ENCODE measurements at regions not wholly inside any gene's neighbourhood (a gene's known extent, or its start where the extent isn't known, plus 50 kb on each side); places are given as distances from the start of the nearest gene placed in this dataset.

DNA sequence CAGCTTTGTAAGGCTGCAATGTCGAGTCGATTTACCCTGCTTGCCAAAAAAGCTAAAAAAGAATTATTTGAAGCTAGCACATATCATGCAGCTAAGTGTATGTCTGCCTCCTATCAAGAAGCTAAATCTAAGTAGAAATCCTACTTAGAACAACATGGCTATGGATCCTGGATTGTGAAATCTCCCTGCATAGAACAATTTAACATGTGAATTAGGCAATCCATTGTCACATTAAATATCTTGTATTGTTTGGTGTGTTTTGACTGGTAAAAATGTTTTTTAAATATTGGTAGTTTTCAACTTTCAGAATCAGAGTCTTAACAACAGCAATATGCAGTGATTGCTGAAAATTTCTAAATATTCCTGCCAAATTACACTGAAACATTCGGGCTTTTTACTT lies 73.3 kb downstream of the SKIDA1 start:
- Histone ChIP-seq H3K4me3 (replicated peaks in 1 of 4; ENCODE audit: control extremely low read depth in 1 of 4, insufficient read depth in 1 of 4, low read depth in 3 of 4, low read length in 4 of 4) (no peak overlapping the region), H3K9me3 (ENCODE audit: control insufficient read depth, insufficient read depth, low read depth, low read length) (no peaks in the 10 kb centered on the region), H4K20me1 (ENCODE audit: control insufficient read depth, extremely low read depth, insufficient read depth, low read length) (no peaks in the 10 kb centered on the region), H3K79me2 (ENCODE audit: control insufficient read depth, insufficient read depth, low read length) (no peaks in the 10 kb centered on the region), H3K27ac (ENCODE audit: insufficient read depth, low read length) (no peak overlapping the region), H3K9ac (ENCODE audit: insufficient read depth, low read length) (no peak overlapping the region), H3K4me2 (ENCODE audit: extremely low read depth, insufficient read depth, low read length) (no peak overlapping the region), H3K27me3 (ENCODE audit: control insufficient read depth, insufficient read depth, low read length) (no peaks in the 10 kb centered on the region), H2AFZ (ENCODE audit: low read length) (no peak overlapping the region), H3K36me3 (ENCODE audit: control insufficient read depth, insufficient read depth, low read length) (no peaks in the 10 kb centered on the region), H3K4me1 (ENCODE audit: control insufficient read depth, extremely low read depth, insufficient read depth, low read length) (no peaks in the 10 kb centered on the region)
- TF ChIP-seq, protein P1, sequence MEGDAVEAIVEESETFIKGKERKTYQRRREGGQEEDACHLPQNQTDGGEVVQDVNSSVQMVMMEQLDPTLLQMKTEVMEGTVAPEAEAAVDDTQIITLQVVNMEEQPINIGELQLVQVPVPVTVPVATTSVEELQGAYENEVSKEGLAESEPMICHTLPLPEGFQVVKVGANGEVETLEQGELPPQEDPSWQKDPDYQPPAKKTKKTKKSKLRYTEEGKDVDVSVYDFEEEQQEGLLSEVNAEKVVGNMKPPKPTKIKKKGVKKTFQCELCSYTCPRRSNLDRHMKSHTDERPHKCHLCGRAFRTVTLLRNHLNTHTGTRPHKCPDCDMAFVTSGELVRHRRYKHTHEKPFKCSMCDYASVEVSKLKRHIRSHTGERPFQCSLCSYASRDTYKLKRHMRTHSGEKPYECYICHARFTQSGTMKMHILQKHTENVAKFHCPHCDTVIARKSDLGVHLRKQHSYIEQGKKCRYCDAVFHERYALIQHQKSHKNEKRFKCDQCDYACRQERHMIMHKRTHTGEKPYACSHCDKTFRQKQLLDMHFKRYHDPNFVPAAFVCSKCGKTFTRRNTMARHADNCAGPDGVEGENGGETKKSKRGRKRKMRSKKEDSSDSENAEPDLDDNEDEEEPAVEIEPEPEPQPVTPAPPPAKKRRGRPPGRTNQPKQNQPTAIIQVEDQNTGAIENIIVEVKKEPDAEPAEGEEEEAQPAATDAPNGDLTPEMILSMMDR (conservative IDR thresholded peaks at IDR 0.05 in 1 of 2, IDR thresholded peaks at IDR 0.05 in 1 of 2; ENCODE audit: low read depth in 1 of 2, low read length in 2 of 2), result no peak
- no peak for TF ChIP-seq EZH2 (IDR thresholded peaks at IDR 0.05; ENCODE audit: low read length, missing control alignments)
- peak in 1 of 2 donors; percentile 30 for DNase-seq (ENCODE audit: low read depth in 2 of 2)

DNA sequence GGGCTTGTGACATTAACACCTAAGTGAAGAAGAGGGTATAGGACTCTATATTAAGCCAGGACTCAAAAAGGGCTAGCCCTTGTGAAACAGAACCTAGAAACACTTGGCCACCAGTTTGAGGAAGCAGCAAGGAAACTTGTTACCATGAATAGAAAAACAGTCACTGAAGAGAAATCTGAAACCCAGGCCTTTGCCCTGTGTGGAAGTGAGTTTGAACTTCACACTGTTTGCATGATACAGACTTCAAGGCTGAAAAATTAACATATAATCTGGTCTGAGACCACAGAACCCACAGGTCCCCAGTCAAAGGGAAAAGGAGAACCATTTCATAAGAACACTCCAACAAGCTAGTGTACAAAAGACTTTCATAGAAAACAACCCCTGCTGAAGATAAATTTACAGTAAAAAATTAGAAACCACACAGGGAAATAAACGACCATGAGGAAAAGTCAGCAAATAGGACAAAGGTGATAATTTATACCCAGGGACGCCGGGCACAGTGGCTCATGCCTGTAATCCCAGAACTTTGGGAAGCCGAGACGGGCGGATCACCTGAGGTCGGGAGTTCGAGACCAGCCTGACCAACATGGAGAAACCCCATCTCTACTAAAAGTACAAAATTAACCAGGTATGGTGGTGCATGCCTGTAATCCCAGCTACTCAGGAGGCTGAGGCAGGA lies 76.1 kb downstream of the SKIDA1 start:
- no peaks in the 10 kb centered on the region for H3K79me2 ChIP-seq (ENCODE audit: control insufficient read depth, insufficient read depth, low read length)
- no peak overlapping the region for H2AFZ ChIP-seq (ENCODE audit: low read length)

DNA sequence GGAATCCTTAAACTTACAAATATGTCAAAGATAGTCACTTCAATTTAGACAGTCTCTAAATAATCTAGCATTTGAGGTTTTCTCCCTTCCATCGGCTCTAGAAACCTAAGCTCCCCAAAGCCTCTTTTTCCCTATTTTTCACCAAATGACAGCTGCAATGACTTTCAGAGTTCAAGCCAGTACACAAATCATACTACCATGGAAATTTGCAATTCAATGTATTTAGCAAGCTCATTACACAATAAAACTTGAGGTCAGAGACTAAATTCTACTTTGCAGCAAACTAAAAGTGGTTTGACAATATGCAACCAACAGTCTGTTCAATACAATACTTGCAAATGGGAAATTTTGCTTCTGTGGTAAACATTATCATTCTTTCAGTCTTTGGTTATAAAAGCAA lies 80.3 kb downstream of the SKIDA1 start:
- H3K4me2 ChIP-seq (ENCODE audit: extremely low read depth, insufficient read depth, low read length), result no peak overlapping the region
- TF ChIP-seq, protein P1 (conservative IDR thresholded peaks at IDR 0.05 in 1 of 2, IDR thresholded peaks at IDR 0.05 in 1 of 2; ENCODE audit: low read depth in 1 of 2, low read length in 2 of 2), result no peak
- no peak for TF ChIP-seq EZH2 (IDR thresholded peaks at IDR 0.05; ENCODE audit: low read length, missing control alignments)
- H3K27me3 ChIP-seq (ENCODE audit: control insufficient read depth, insufficient read depth, low read length), result no peaks in the 10 kb centered on the region
- H3K27ac ChIP-seq (ENCODE audit: insufficient read depth, low read length), result no peak overlapping the region
- DNase-seq (ENCODE audit: low read depth in 2 of 2), result peak in 1 of 2 donors; percentile 15
- H3K36me3 ChIP-seq (ENCODE audit: control insufficient read depth, insufficient read depth, low read length), result no peaks in the 10 kb centered on the region
- H3K9ac ChIP-seq (ENCODE audit: insufficient read depth, low read length), result no peak overlapping the region
- H2AFZ ChIP-seq (ENCODE audit: low read length), result no peak overlapping the region
- H3K9me3 ChIP-seq (ENCODE audit: control insufficient read depth, insufficient read depth, low read depth, low read length), result no peaks in the 10 kb centered on the region
- no peaks in the 10 kb centered on the region for H4K20me1 ChIP-seq (ENCODE audit: control insufficient read depth, extremely low read depth, insufficient read depth, low read length)
- no peaks in the 10 kb centered on the region for H3K79me2 ChIP-seq (ENCODE audit: control insufficient read depth, insufficient read depth, low read length)
- H3K4me1 ChIP-seq (ENCODE audit: control insufficient read depth, extremely low read depth, insufficient read depth, low read length), result no peaks in the 10 kb centered on the region
- H3K4me3 ChIP-seq (replicated peaks in 1 of 4; ENCODE audit: control extremely low read depth in 1 of 4, insufficient read depth in 1 of 4, low read depth in 3 of 4, low read length in 4 of 4), result no peak overlapping the region

More for the DNA sequence above, 76.1 kb downstream of the SKIDA1 start:
- peak in 1 of 2 donors; percentile 22 for DNase-seq (ENCODE audit: low read depth in 2 of 2)
- Histone ChIP-seq H3K27ac (ENCODE audit: insufficient read depth, low read length) (no peak overlapping the region), H3K9ac (ENCODE audit: insufficient read depth, low read length) (no peak overlapping the region), H3K9me3 (ENCODE audit: control insufficient read depth, insufficient read depth, low read depth, low read length) (no peaks in the 10 kb centered on the region), H3K27me3 (ENCODE audit: control insufficient read depth, insufficient read depth, low read length) (no peaks in the 10 kb centered on the region), H3K4me2 (ENCODE audit: extremely low read depth, insufficient read depth, low read length) (no peak overlapping the region), H4K20me1 (ENCODE audit: control insufficient read depth, extremely low read depth, insufficient read depth, low read length) (no peaks in the 10 kb centered on the region), H3K36me3 (ENCODE audit: control insufficient read depth, insufficient read depth, low read length) (no peaks in the 10 kb centered on the region), H3K4me1 (ENCODE audit: control insufficient read depth, extremely low read depth, insufficient read depth, low read length) (no peaks in the 10 kb centered on the region), H3K4me3 (replicated peaks in 1 of 4; ENCODE audit: control extremely low read depth in 1 of 4, insufficient read depth in 1 of 4, low read depth in 3 of 4, low read length in 4 of 4) (no peak overlapping the region)
- TF ChIP-seq EZH2 (IDR thresholded peaks at IDR 0.05; ENCODE audit: low read length, missing control alignments), result no peak
- TF ChIP-seq, protein P1 (conservative IDR thresholded peaks at IDR 0.05 in 1 of 2, IDR thresholded peaks at IDR 0.05 in 1 of 2; ENCODE audit: low read depth in 1 of 2, low read length in 2 of 2), result no peak
